A549 (cell line): ENCODE measurements at regions not wholly inside any gene's neighbourhood (a gene's known extent, or its start where the extent isn't known, plus 50 kb on each side); places are given as distances from the start of the nearest gene placed in this dataset.

Experiments used
- ATAC-seq, 2 experiments: fragments of 200-7000 bp in 1 of 2; fragments of >200 bp in 1 of 2; cut with Nextera tagmentation in 1 of 2; cut with Tn5 transposase in 1 of 2; 3 replicates each; pipeline versions ENCODE4 v1.8.0 to v1.9.1; 2018 to 2020; ENCODE audit warnings: mild to moderate bottlenecking in 1 of 2, moderate library complexity in 1 of 2
- CTCF ChIA-PET: fragments of 300-600 bp; sonication (Branson Sonifier 250); formaldehyde crosslinking; extraction: SDS; loops from one replicate; lab custom pipeline; 2021; ENCODE audit warnings: antibody characterized with exemption, inconsistent platforms; lab: Yijun Ruan, JAX
- POLR2A ChIA-PET: fragments of 350-600 bp; formaldehyde crosslinking; extraction: SDS; loops from one replicate; lab custom pipeline; 2021; ENCODE audit warnings: antibody characterized with exemption, inconsistent platforms; lab: Yijun Ruan, JAX
- DNase-seq, 2 experiments: peaks; one replicate each; pipeline versions ENCODE4 v3.0.0 to v3.0.0-alpha.2; 2011 to 2016; ENCODE audit warnings: low read depth in 1 of 2, low spot score in 1 of 2
- FAIRE-seq: peaks from 2 replicates; lab custom pipeline; 2011; peaks lifted over from hg19 to GRCh38; lab: Jason Lieb, UNC
- H3K27ac ChIP-seq, 2 experiments: fragments of >200 bp; sonication (Bioruptor Twin); formaldehyde crosslinking; 3 replicates each; pipeline ENCODE4 v1.5.1; 2016 to 2017
- H3K4me1 ChIP-seq: fragments of >200 bp; sonication (Bioruptor Twin); formaldehyde crosslinking; 3 replicates; pipeline ENCODE4 v1.6.1; 2016
- H3K4me2 ChIP-seq: fragments of >200 bp; sonication (Bioruptor Twin); formaldehyde crosslinking; 3 replicates; pipeline ENCODE4 v1.6.1; 2016
- H3K4me3 ChIP-seq: fragments of >200 bp; sonication (Bioruptor Twin); formaldehyde crosslinking; 3 replicates; pipeline ENCODE4 v1.5.1; 2016
- H3K9me3 ChIP-seq: fragments of >200 bp; sonication (Bioruptor Twin); formaldehyde crosslinking; 3 replicates; pipeline ENCODE4 v1.6.1; 2016
- BCL3 ChIP-seq: fragments of >200 bp; sonication (Bioruptor Twin); formaldehyde crosslinking; IDR thresholded peaks from 3 replicates; pipeline ENCODE4 v1.6.1; 2016
- CBX2 ChIP-seq: fragments of 200-600 bp; sonication (generic); IDR thresholded peaks from 2 replicates; pipeline ENCODE4 v1.6.1; 2016; ENCODE audit warnings: low read depth, mild to moderate bottlenecking, borderline replicate concordance
- CBX8 ChIP-seq: fragments of 200-600 bp; sonication (generic); IDR thresholded peaks from 2 replicates; pipeline ENCODE4 v1.6.1; 2016
- CEBPB ChIP-seq, 2 experiments: fragments of >200 bp in 1 of 2; sonication (Bioruptor Twin) in 1 of 2; formaldehyde crosslinking in 1 of 2; IDR thresholded peaks; 2 replicates each; pipeline ENCODE4 v1.6.1; 2012 to 2016
- CHD4 ChIP-seq: fragments of 200-600 bp; sonication (generic); IDR thresholded peaks from 2 replicates; pipeline ENCODE4 v1.6.1; 2016; ENCODE audit warnings: antibody characterized with exemption, mild to moderate bottlenecking, borderline replicate concordance
- EHMT2 ChIP-seq: fragments of 200-600 bp; sonication (generic); IDR thresholded peaks from 2 replicates; pipeline ENCODE4 v1.6.1; 2016; ENCODE audit warnings: antibody characterized with exemption, low read depth, mild to moderate bottlenecking, moderate library complexity
- EP300 ChIP-seq, 2 experiments: fragments of >200 bp; sonication (Bioruptor Twin); formaldehyde crosslinking; IDR thresholded peaks; 2 replicates in 1 of 2; 3 replicates in 1 of 2; pipeline ENCODE4 v1.6.1; 2016 to 2017
- FOXS1 ChIP-seq: fragments of 250-450 bp; sonication (Bioruptor Pico); IDR thresholded peaks from 2 replicates; pipeline ENCODE4 v1.5.0; 2020; ENCODE audit warnings: mild to moderate bottlenecking, moderate library complexity
- JUN ChIP-seq, 2 experiments: fragments of >200 bp; sonication (Bioruptor Twin); formaldehyde crosslinking; IDR thresholded peaks; 2 replicates in 1 of 2; 3 replicates in 1 of 2; pipeline ENCODE4 v1.6.1; 2016 to 2017
- KDM1A ChIP-seq: fragments of 200-600 bp; sonication (generic); IDR thresholded peaks from 2 replicates; pipeline ENCODE4 v1.6.1; 2016; ENCODE audit warnings: low read depth, mild to moderate bottlenecking
- NFE2L2 ChIP-seq: fragments of 150-350 bp; conservative IDR thresholded peaks from 2 replicates; pipeline ENCODE4 v1.6.1; 2014; ENCODE audit warnings: low read length
- SMC3 ChIP-seq: fragments of >200 bp; sonication (Bioruptor Twin); formaldehyde crosslinking; IDR thresholded peaks from 3 replicates; pipeline ENCODE4 v1.6.1; 2018; ENCODE audit warnings: inconsistent platforms
- TP53 ChIP-seq: fragments of 250-450 bp; sonication (Bioruptor Pico); IDR thresholded peaks from 2 replicates; pipeline ENCODE4 v1.5.0; 2021; ENCODE audit warnings: mild to moderate bottlenecking, moderate library complexity
- ZSCAN20 ChIP-seq: fragments of 250-450 bp; sonication (Bioruptor Pico); IDR thresholded peaks from 2 replicates; pipeline ENCODE4 v1.8.0; 2022; ENCODE audit warnings: mild to moderate bottlenecking, moderate library complexity
- WGBS: methylation state at CpG from one replicate; pipeline ENCODE4 v1.1.6; 2017; ENCODE audit errors: missing lambda C conversion rate; 5-methylcytosine and 5-hydroxymethylcytosine counted together
- TF ChIP-seq, protein P1 (sequence below): fragments of >200 bp; sonication (Bioruptor Twin); formaldehyde crosslinking; IDR thresholded peaks from 3 replicates; pipeline ENCODE4 v1.5.1; 2016
- TF ChIP-seq, protein P2 (sequence below): fragments of 200-600 bp; sonication (generic); IDR thresholded peaks from 2 replicates; pipeline ENCODE4 v1.6.1; 2016; ENCODE audit warnings: antibody characterized with exemption, mild to moderate bottlenecking, moderate library complexity
- TF ChIP-seq, protein P3 (sequence below): fragments of 250-450 bp; sonication (Bioruptor Pico); IDR thresholded peaks from 2 replicates; pipeline ENCODE4 v1.5.0; 2021; ENCODE audit warnings: mild to moderate bottlenecking, moderate library complexity, borderline replicate concordance
- TF ChIP-seq, protein P4 (sequence below): fragments of 150-350 bp; IDR thresholded peaks from 2 replicates; pipeline ENCODE4 v1.6.1; 2014; ENCODE audit warnings: low read depth, mild to moderate bottlenecking, low read length
- TF ChIP-seq, protein P5 (sequence below): fragments of 250-450 bp; sonication (Bioruptor Pico); IDR thresholded peaks from 2 replicates; pipeline ENCODE4 v1.5.0; 2020; ENCODE audit warnings: low read depth, mild to moderate bottlenecking, moderate library complexity

- Histone ChIP-seq H3K9me3 (no peaks in the 10 kb centered on the region), H3K4me3 (no peak overlapping the region), H3K4me1 (no peaks in the 10 kb centered on the region), H3K27ac (no peak overlapping the region), H3K4me2 (no peak overlapping the region)
- ChIA-PET CTCF (no interaction called here), POLR2A (no interaction called here)
- TF ChIP-seq, protein P1, sequence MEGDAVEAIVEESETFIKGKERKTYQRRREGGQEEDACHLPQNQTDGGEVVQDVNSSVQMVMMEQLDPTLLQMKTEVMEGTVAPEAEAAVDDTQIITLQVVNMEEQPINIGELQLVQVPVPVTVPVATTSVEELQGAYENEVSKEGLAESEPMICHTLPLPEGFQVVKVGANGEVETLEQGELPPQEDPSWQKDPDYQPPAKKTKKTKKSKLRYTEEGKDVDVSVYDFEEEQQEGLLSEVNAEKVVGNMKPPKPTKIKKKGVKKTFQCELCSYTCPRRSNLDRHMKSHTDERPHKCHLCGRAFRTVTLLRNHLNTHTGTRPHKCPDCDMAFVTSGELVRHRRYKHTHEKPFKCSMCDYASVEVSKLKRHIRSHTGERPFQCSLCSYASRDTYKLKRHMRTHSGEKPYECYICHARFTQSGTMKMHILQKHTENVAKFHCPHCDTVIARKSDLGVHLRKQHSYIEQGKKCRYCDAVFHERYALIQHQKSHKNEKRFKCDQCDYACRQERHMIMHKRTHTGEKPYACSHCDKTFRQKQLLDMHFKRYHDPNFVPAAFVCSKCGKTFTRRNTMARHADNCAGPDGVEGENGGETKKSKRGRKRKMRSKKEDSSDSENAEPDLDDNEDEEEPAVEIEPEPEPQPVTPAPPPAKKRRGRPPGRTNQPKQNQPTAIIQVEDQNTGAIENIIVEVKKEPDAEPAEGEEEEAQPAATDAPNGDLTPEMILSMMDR = no peak
- TF ChIP-seq CHD4 = no peak
- TF ChIP-seq EP300 (IDR thresholded peaks at IDR 0.05) = no peak
- TF ChIP-seq, protein P2, sequence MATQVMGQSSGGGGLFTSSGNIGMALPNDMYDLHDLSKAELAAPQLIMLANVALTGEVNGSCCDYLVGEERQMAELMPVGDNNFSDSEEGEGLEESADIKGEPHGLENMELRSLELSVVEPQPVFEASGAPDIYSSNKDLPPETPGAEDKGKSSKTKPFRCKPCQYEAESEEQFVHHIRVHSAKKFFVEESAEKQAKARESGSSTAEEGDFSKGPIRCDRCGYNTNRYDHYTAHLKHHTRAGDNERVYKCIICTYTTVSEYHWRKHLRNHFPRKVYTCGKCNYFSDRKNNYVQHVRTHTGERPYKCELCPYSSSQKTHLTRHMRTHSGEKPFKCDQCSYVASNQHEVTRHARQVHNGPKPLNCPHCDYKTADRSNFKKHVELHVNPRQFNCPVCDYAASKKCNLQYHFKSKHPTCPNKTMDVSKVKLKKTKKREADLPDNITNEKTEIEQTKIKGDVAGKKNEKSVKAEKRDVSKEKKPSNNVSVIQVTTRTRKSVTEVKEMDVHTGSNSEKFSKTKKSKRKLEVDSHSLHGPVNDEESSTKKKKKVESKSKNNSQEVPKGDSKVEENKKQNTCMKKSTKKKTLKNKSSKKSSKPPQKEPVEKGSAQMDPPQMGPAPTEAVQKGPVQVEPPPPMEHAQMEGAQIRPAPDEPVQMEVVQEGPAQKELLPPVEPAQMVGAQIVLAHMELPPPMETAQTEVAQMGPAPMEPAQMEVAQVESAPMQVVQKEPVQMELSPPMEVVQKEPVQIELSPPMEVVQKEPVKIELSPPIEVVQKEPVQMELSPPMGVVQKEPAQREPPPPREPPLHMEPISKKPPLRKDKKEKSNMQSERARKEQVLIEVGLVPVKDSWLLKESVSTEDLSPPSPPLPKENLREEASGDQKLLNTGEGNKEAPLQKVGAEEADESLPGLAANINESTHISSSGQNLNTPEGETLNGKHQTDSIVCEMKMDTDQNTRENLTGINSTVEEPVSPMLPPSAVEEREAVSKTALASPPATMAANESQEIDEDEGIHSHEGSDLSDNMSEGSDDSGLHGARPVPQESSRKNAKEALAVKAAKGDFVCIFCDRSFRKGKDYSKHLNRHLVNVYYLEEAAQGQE = no peak
- ATAC-seq = no peak
- 49% methylated on average over 9 of the region's 9 CpGs for WGBS
- no peak for FAIRE-seq
- no peak for DNase-seq
These were observed 439.5 kb downstream of the ZNF516 start for GRCh38 chr18:76055578-76055977.

DNA sequence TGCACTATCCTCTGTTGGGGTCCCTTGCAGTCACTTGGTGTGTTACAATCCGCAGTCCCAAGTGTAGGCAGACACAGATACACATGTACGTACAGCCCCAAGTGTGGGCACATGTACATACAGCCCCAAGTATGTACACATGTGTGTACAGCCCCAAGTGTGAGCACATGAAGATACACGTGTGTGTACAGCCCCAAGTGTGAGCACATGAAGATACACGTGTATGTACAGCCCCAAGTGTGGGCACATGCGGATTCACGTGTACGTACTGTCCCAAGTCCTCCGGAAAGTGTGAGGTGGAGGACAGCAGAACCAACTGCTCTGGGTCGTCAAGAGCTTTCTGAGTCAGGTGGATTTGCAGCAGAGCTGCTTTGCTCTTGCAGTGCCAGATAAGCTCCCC lies 440.0 kb downstream of the ZNF516 start:
- no peaks in the 10 kb centered on the region for H3K9me3 ChIP-seq
- ChIA-PET CTCF (no interaction called here), POLR2A (no interaction called here)
- 28% methylated on average over 9 of the region's 9 CpGs for WGBS
- H3K27ac ChIP-seq = no peak overlapping the region
- FAIRE-seq = no peak
- no peak overlapping the region for H3K4me3 ChIP-seq
- TF ChIP-seq JUN (IDR thresholded peaks at IDR 0.05) = no peak
- TF ChIP-seq FOXS1 (CRISPR knock-in tag) = no peak
- TF ChIP-seq EHMT2 = no peak
- TF ChIP-seq SMC3 = no peak
- no peak for TF ChIP-seq TP53 (CRISPR knock-in tag)
- no peak for TF ChIP-seq CBX2
- no peak for TF ChIP-seq KDM1A
- TF ChIP-seq CBX8 = no peak
- TF ChIP-seq, protein P2 = no peak
- TF ChIP-seq BCL3 = no peak
- TF ChIP-seq, protein P3, sequence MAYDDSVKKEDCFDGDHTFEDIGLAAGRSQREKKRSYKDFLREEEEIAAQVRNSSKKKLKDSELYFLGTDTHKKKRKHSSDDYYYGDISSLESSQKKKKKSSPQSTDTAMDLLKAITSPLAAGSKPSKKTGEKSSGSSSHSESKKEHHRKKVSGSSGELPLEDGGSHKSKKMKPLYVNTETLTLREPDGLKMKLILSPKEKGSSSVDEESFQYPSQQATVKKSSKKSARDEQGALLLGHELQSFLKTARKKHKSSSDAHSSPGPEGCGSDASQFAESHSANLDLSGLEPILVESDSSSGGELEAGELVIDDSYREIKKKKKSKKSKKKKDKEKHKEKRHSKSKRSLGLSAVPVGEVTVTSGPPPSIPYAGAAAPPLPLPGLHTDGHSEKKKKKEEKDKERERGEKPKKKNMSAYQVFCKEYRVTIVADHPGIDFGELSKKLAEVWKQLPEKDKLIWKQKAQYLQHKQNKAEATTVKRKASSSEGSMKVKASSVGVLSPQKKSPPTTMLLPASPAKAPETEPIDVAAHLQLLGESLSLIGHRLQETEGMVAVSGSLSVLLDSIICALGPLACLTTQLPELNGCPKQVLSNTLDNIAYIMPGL (CRISPR knock-in tag) = no peak
- TF ChIP-seq CEBPB (IDR thresholded peaks at IDR 0.05) = no peak
- TF ChIP-seq, protein P4, sequence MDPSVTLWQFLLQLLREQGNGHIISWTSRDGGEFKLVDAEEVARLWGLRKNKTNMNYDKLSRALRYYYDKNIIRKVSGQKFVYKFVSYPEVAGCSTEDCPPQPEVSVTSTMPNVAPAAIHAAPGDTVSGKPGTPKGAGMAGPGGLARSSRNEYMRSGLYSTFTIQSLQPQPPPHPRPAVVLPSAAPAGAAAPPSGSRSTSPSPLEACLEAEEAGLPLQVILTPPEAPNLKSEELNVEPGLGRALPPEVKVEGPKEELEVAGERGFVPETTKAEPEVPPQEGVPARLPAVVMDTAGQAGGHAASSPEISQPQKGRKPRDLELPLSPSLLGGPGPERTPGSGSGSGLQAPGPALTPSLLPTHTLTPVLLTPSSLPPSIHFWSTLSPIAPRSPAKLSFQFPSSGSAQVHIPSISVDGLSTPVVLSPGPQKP = no peak
- TF ChIP-seq, protein P5, sequence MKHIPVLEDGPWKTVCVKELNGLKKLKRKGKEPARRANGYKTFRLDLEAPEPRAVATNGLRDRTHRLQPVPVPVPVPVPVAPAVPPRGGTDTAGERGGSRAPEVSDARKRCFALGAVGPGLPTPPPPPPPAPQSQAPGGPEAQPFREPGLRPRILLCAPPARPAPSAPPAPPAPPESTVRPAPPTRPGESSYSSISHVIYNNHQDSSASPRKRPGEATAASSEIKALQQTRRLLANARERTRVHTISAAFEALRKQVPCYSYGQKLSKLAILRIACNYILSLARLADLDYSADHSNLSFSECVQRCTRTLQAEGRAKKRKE (CRISPR knock-in tag) = no peak
- no peak for TF ChIP-seq NFE2L2
- TF ChIP-seq ZSCAN20 (CRISPR knock-in tag) = no peak
- no peak for ATAC-seq
- DNase-seq = no peak
- no peaks in the 10 kb centered on the region for H3K4me1 ChIP-seq
- H3K4me2 ChIP-seq = no peak overlapping the region
